ENCODE measurements at regions not wholly inside any gene's neighbourhood (a gene's known extent, or its start where the extent isn't known, plus 50 kb on each side); places are given as distances from the start of the nearest gene placed in this dataset.

- no peak for TF ChIP-seq CTCF (conservative IDR thresholded peaks at IDR 0.05)
- no peak for DNase-seq (ENCODE audit: low read depth, low spot score)
- Mint-ChIP-seq H3K27me3 (ENCODE audit: low read depth) (no peaks in the 10 kb centered on the region), H3K4me3 (no peak overlapping the region), H3K27ac (ENCODE audit: unreplicated experiment) (no peak overlapping the region), H3K4me1 (peaks cover 7% of the 10 kb centered on the region), H3K36me3 (ENCODE audit: low read depth) (no peaks in the 10 kb centered on the region), H3K9me3 (no peaks in the 10 kb centered on the region)
Observed at GRCh38 chr10:86598151-86598550, 56.2 kb upstream of the OPN4 start.

DNA sequence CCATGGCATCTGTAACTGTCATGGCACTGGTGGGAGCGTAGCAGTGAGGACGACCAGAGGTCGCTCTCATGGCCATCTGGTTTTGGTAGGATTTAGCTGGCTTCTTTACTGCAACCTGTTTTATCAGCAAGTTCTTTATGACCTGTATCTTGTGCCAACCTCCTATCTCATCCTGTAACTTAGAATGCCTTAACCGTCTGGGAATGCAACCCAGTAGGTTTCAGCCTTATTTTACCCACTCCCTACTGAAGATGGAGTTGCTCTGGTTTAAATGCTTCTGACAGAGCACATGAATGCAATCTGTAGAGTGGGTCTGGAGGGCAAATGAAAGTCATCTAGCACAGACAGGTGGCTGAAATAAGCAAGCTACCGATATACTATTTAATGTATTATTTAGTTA is 55.3 kb upstream of the OPN4 start:
- Mint-ChIP-seq H3K36me3 (ENCODE audit: low read depth) (no peaks in the 10 kb centered on the region), H3K9me3 (no peaks in the 10 kb centered on the region), H3K4me3 (no peak overlapping the region), H3K4me1 (peaks cover 7% of the 10 kb centered on the region), H3K27me3 (ENCODE audit: low read depth) (no peaks in the 10 kb centered on the region), H3K27ac (ENCODE audit: unreplicated experiment) (no peak overlapping the region)
- no peak for TF ChIP-seq CTCF (conservative IDR thresholded peaks at IDR 0.05)
- DNase-seq (ENCODE audit: low read depth, low spot score), result no peak

- Mint-ChIP-seq H3K27me3 (ENCODE audit: low read depth) (no peaks in the 10 kb centered on the region), H3K36me3 (ENCODE audit: low read depth) (no peaks in the 10 kb centered on the region), H3K4me3 (no peak overlapping the region), H3K27ac (ENCODE audit: unreplicated experiment) (no peak overlapping the region), H3K9me3 (no peaks in the 10 kb centered on the region), H3K4me1 (peaks cover 7% of the 10 kb centered on the region)
- TF ChIP-seq CTCF (conservative IDR thresholded peaks at IDR 0.05), result no peak
- DNase-seq (ENCODE audit: low read depth, low spot score), result no peak
Observed at GRCh38 chr10:86599729-86600128, 54.6 kb upstream of the OPN4 start.

- H3K36me3 Mint-ChIP-seq (ENCODE audit: low read depth), result no peaks in the 10 kb centered on the region
Observed at GRCh38 chr10:86600296-86600695, 54.1 kb upstream of the OPN4 start.

DNA sequence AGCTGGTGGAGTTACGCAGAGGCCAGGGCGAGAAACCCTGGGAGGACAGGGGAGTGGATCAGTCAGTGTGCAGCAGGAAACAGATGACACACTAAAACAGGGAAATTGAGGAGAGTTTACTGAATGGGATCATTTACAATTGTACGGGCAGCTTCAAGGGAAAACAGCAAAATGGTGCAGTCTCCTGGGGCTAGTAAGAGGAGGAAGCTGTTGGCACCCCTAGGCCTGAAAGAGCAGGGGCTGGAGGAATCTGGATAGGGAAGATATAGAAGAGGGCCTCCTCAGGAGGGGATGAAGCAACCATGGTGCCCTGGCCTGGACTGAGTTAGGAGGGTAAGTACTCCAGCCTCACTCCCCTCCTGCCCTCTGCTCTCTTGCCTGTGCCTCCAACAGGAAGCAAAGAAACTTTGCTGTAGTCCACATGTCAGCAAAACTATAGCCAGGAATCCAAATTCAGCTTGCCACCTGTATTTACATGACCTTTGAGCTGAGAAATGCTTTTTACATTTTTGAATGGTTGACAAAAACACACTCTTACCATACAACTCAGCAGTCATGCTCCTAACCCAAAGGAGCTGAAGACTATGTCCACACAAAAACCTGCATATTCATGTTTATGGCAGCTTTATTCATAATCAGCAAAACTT is 52.3 kb upstream of the OPN4 start:
- H3K27me3 Mint-ChIP-seq (ENCODE audit: low read depth), result no peaks in the 10 kb centered on the region
- H3K9me3 Mint-ChIP-seq, result no peaks in the 10 kb centered on the region
- no peak for DNase-seq (ENCODE audit: low read depth, low spot score)
- TF ChIP-seq CTCF (conservative IDR thresholded peaks at IDR 0.05), result no peak
- H3K4me3 Mint-ChIP-seq, result no peak overlapping the region
- H3K27ac Mint-ChIP-seq (ENCODE audit: unreplicated experiment), result no peak overlapping the region
- peaks cover 7% of the 10 kb centered on the region for H3K4me1 Mint-ChIP-seq
- peaks cover 2% of the 10 kb centered on the region for H3K36me3 Mint-ChIP-seq (ENCODE audit: low read depth)

More at GRCh38 chr10:86600296-86600695, 54.1 kb upstream of the OPN4 start:
- Mint-ChIP-seq H3K27me3 (ENCODE audit: low read depth) (no peaks in the 10 kb centered on the region), H3K9me3 (no peaks in the 10 kb centered on the region), H3K27ac (ENCODE audit: unreplicated experiment) (no peak overlapping the region), H3K4me1 (peaks cover 7% of the 10 kb centered on the region), H3K4me3 (no peak overlapping the region)
- no peak for TF ChIP-seq CTCF (conservative IDR thresholded peaks at IDR 0.05)
- DNase-seq (ENCODE audit: low read depth, low spot score), result no peak
